CD14-positive monocyte (primary cell): ENCODE measurements at regions not wholly inside any gene's neighbourhood (a gene's known extent, or its start where the extent isn't known, plus 50 kb on each side); places are given as distances from the start of the nearest gene placed in this dataset.

Experiments
- DNase-seq, 3 donors: peaks; one replicate each; pipeline ENCODE4 v3.0.0-alpha.2; 2011 to 2022
- H2AFZ ChIP-seq: 2 replicates; pipeline ENCODE4 v1.6.0; 2012; ENCODE audit warnings: mild to moderate bottlenecking, low read depth, low read length, inconsistent platforms; ENCODE audit not compliant: insufficient read depth, poor library complexity, severe bottlenecking
- H3K27ac ChIP-seq, 2 donors: 1 replicate in 1 of 2; 2 replicates in 1 of 2; pipeline ENCODE4 v1.5.1; 2012 to 2013; ENCODE audit warnings: low read length in 2 of 2, control low read depth in 1 of 2, inconsistent platforms in 1 of 2, low read depth in 1 of 2, mild to moderate bottlenecking in 1 of 2
- H3K27me3 ChIP-seq, 2 donors: one replicate each; pipeline versions ENCODE4 v1.6.0 to v1.6.1; 2011 to 2013; ENCODE audit warnings: low read length in 2 of 2; ENCODE audit not compliant: control insufficient read depth in 2 of 2, insufficient read depth in 2 of 2
- H3K36me3 ChIP-seq, 2 donors: replicated peaks in 1 of 2; 1 replicate in 1 of 2; 2 replicates in 1 of 2; pipeline versions ENCODE4 v1.5.1 to v1.6.1; 2012 to 2013; ENCODE audit warnings: low read length in 2 of 2, control low read depth in 1 of 2, inconsistent platforms in 1 of 2, mild to moderate bottlenecking in 1 of 2; ENCODE audit not compliant: insufficient read depth in 2 of 2, control insufficient read depth in 1 of 2
- H3K4me1 ChIP-seq, 2 donors: 1 replicate in 1 of 2; 2 replicates in 1 of 2; pipeline versions ENCODE4 v1.5.1 to v1.6.1; 2012 to 2013; ENCODE audit warnings: low read length in 2 of 2, control low read depth in 1 of 2, inconsistent platforms in 1 of 2, mild to moderate bottlenecking in 1 of 2, moderate library complexity in 1 of 2; ENCODE audit not compliant: insufficient read depth in 2 of 2, control insufficient read depth in 1 of 2
- H3K4me2 ChIP-seq: replicated peaks from 2 replicates; pipeline ENCODE3; 2012; ENCODE audit warnings: low read length, moderate library complexity, mild to moderate bottlenecking; ENCODE audit not compliant: poor library complexity, severe bottlenecking; ENCODE audit errors: extremely low read depth
- H3K4me3 ChIP-seq, 3 experiments: fragments of 200-600 bp in 1 of 3; sonication (generic) in 1 of 3; replicated peaks in 1 of 3; 1 replicate in 2 of 3; 2 replicates in 1 of 3; pipeline ENCODE4 v1.5.1; 2011 to 2013; ENCODE audit warnings: low read length in 3 of 3, mild to moderate bottlenecking in 3 of 3, control low read depth in 2 of 3, low read depth in 2 of 3, inconsistent platforms in 1 of 3, moderate library complexity in 1 of 3
- H3K79me2 ChIP-seq: 2 replicates; pipeline ENCODE4 v1.6.0; 2012; ENCODE audit warnings: mild to moderate bottlenecking, control low read depth, inconsistent platforms, low read length, moderate library complexity; ENCODE audit not compliant: insufficient read depth
- H3K9ac ChIP-seq: 2 replicates; pipeline ENCODE4 v1.6.0; 2017; ENCODE audit warnings: low read length, mild to moderate bottlenecking; ENCODE audit not compliant: insufficient read depth, poor library complexity, severe bottlenecking
- H3K9me3 ChIP-seq, 2 donors: replicated peaks in 1 of 2; 1 replicate in 1 of 2; 2 replicates in 1 of 2; pipeline versions ENCODE4 v1.5.1 to v1.6.1; 2012 to 2013; ENCODE audit warnings: low read length in 2 of 2, control low read depth in 1 of 2; ENCODE audit not compliant: control insufficient read depth in 1 of 2, insufficient read depth in 1 of 2
- H4K20me1 ChIP-seq: 2 replicates; pipeline ENCODE4 v1.6.0; 2012; ENCODE audit warnings: mild to moderate bottlenecking, low read length, control low read depth, moderate library complexity; ENCODE audit not compliant: insufficient read depth
- H3K27ac Mint-ChIP-seq, 7 donors: one replicate each; pipeline ENCODE4 v1.8.0; 2020; ENCODE audit warnings: mild to moderate bottlenecking in 7 of 7, mixed read lengths in 7 of 7, moderate library complexity in 6 of 7, inconsistent platforms in 2 of 7
- H3K27me3 Mint-ChIP-seq, 3 donors: one replicate each; pipeline ENCODE4 v1.8.0; 2021 to 2022; ENCODE audit warnings: low read depth in 3 of 3, mild to moderate bottlenecking in 3 of 3, mixed read lengths in 3 of 3, moderate library complexity in 3 of 3, inconsistent platforms in 1 of 3
- H3K36me3 Mint-ChIP-seq, 2 donors: one replicate each; pipeline ENCODE4 v1.8.0; 2020; ENCODE audit warnings: mixed read lengths in 2 of 2, inconsistent platforms in 1 of 2, mild to moderate bottlenecking in 1 of 2
- H3K4me1 Mint-ChIP-seq: one replicate; pipeline ENCODE4 v1.8.0; 2020; ENCODE audit warnings: mild to moderate bottlenecking, mixed read lengths
- H3K4me3 Mint-ChIP-seq, 2 donors: one replicate each; pipeline ENCODE4 v1.8.0; 2020; ENCODE audit warnings: mild to moderate bottlenecking in 2 of 2, mixed read lengths in 2 of 2, moderate library complexity in 1 of 2
- H3K9me3 Mint-ChIP-seq, 7 donors: one replicate each; pipeline ENCODE4 v1.8.0; 2020 to 2022; ENCODE audit warnings: mixed read lengths in 7 of 7, mild to moderate bottlenecking in 6 of 7, moderate library complexity in 6 of 7, inconsistent platforms in 2 of 7
- WGBS: methylation state at CpG from one replicate; pipeline ENCODE4 v1.1.5; 2013; ENCODE audit warnings: missing lambda C conversion rate; ENCODE audit not compliant: insufficient coverage; 5-methylcytosine and 5-hydroxymethylcytosine counted together
- intact Hi-C, 2 donors: fragments of 100-400 bp; cut with micrococcal nuclease; formaldehyde crosslinking; loops; one replicate each; pipeline versions ENCODE4 v1.15.0 to v1.15.1; 2023
- TF ChIP-seq, protein P1 (sequence below): fragments of 200-600 bp; IDR thresholded peaks from one replicate; pipeline ENCODE4 v1.8.0; 2022; ENCODE audit warnings: antibody characterized with exemption, mild to moderate bottlenecking

DNA sequence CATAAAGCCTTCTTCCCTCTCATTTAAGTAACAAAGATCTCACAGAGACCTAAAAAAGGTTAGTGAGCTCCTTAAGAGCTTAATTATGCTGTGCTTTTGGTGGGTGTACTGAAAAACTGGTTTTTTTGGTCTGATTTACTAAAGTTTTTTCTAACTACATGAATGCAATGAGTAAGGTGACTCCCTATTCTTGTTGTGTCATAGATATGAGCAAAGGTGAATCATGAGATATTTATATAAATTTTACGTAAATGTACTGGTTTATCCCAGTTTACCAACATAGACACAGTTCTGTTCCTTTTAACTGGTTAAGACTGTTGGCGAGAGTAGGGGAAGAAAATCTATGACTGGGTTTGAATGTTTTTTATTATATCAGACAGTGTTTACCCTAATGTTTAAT is 250.5 kb downstream of the NR2F1-AS1 start:
- no peaks in the 10 kb centered on the region for H3K27me3 Mint-ChIP-seq
- no peak overlapping the region for H3K9ac ChIP-seq
- no peak for DNase-seq
- no peaks in the 10 kb centered on the region for H3K4me1 Mint-ChIP-seq
- no peaks in the 10 kb centered on the region for H3K36me3 ChIP-seq
- peaks cover 0 to 4% of the 10 kb centered on the region in 2 donors for H3K9me3 ChIP-seq
- no peak overlapping the region for H3K4me2 ChIP-seq
- H3K36me3 Mint-ChIP-seq, result no peaks in the 10 kb centered on the region
- H3K27me3 ChIP-seq, result no peaks in the 10 kb centered on the region
- no peaks in the 10 kb centered on the region for H3K4me1 ChIP-seq
- H3K27ac Mint-ChIP-seq, result no peak overlapping the region
- H3K27ac ChIP-seq, result no peak overlapping the region
- intact Hi-C loops, result no loop called here
- TF ChIP-seq, protein P1, sequence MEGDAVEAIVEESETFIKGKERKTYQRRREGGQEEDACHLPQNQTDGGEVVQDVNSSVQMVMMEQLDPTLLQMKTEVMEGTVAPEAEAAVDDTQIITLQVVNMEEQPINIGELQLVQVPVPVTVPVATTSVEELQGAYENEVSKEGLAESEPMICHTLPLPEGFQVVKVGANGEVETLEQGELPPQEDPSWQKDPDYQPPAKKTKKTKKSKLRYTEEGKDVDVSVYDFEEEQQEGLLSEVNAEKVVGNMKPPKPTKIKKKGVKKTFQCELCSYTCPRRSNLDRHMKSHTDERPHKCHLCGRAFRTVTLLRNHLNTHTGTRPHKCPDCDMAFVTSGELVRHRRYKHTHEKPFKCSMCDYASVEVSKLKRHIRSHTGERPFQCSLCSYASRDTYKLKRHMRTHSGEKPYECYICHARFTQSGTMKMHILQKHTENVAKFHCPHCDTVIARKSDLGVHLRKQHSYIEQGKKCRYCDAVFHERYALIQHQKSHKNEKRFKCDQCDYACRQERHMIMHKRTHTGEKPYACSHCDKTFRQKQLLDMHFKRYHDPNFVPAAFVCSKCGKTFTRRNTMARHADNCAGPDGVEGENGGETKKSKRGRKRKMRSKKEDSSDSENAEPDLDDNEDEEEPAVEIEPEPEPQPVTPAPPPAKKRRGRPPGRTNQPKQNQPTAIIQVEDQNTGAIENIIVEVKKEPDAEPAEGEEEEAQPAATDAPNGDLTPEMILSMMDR, result no peak
- WGBS, result no CpG with 5 or more reads among the region's 2 CpGs
- no peaks in the 10 kb centered on the region for H3K79me2 ChIP-seq
- H3K4me3 ChIP-seq, result no peak overlapping the region
- no peak overlapping the region for H3K4me3 Mint-ChIP-seq
- no peaks in the 10 kb centered on the region for H4K20me1 ChIP-seq
- peaks cover 0 to 7% (median 2%) of the 10 kb centered on the region in 7 donors for H3K9me3 Mint-ChIP-seq
- H2AFZ ChIP-seq, result no peak overlapping the region

DNA sequence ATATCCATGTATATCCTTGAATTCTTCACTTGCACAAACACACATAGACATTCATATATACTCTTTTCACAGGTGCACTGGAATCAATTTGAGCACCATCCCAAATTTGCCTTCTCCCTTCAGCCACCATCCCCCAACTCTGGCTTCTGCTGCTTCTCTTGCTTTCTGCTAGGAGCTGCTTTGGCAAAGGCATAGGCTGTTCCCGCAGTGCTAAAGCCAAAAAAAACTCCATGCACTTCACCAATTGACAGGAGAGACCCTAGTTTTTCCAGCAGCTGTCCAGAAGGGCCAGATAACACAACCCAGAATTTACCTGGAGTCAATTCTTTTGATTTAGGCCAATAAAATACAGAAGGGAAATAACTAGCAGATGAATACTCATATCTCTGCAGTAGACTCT is 251.3 kb downstream of the NR2F1-AS1 start:
- Mint-ChIP-seq H3K27ac (no peak overlapping the region), H3K4me1 (no peaks in the 10 kb centered on the region), H3K27me3 (no peaks in the 10 kb centered on the region), H3K9me3 (peaks cover 0 to 7% (median 2%) of the 10 kb centered on the region in 7 donors), H3K36me3 (no peaks in the 10 kb centered on the region), H3K4me3 (no peak overlapping the region)
- Histone ChIP-seq H3K4me3 (no peak overlapping the region), H3K4me1 (no peaks in the 10 kb centered on the region), H3K36me3 (no peaks in the 10 kb centered on the region), H3K9me3 (peaks cover 0 to 4% of the 10 kb centered on the region in 2 donors), H3K4me2 (no peak overlapping the region), H3K27me3 (no peaks in the 10 kb centered on the region), H4K20me1 (no peaks in the 10 kb centered on the region), H2AFZ (no peak overlapping the region), H3K9ac (no peak overlapping the region), H3K27ac (no peak overlapping the region), H3K79me2 (no peaks in the 10 kb centered on the region)
- no CpG with 5 or more reads among the region's 1 CpG for WGBS
- intact Hi-C loops, result no loop called here
- no peak for DNase-seq
- TF ChIP-seq, protein P1, result no peak
